Fibroblast of the conjunctiva (primary cell): ENCODE measurements at regions not wholly inside any gene's neighbourhood (a gene's known extent, or its start where the extent isn't known, plus 50 kb on each side); places are given as distances from the start of the nearest gene placed in this dataset.

ENCODE experiments used
- DNase-seq: peaks from one replicate; pipeline ENCODE4 v3.0.0-alpha.2; 2010; ENCODE audit warnings: low read depth

- DNase-seq = no peak
Observed at GRCh38 chr1:97976801-97977200, 56.0 kb upstream of the DPYD start.
